ENCODE measurements at regions not wholly inside any gene's neighbourhood (a gene's known extent, or its start where the extent isn't known, plus 50 kb on each side); places are given as distances from the start of the nearest gene placed in this dataset.

DNA sequence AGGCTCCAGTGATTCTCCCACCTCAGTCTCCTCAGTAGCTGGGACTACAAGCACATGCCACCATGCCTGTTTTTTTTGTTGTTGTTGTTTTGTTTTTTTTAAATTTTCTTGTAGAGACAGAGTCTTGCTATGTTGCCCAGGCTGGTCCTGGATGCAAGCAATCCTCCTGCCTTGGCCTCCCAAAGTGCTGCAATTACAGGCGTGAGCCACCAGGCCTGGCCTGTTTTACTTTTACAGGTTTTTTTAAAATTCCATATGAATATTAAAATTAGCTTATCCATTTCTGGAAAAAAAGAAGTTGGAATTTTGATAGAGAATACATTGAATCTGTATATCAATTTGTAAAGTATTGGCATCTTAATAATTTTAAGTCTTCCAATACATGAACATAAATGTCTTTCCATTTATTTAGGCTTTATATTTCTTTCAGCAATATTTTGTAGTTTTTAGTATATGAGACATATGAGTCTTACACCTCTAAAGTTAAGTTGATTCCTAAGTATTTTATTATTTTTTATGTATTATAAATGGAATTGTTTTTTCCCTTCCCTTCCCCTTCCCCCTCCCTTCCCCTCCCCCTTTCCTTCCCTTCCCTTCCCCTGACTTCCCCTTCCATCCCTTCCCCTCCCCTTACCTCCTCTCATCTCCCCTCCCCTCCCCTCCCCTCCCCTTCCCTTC lies 323.5 kb upstream of the SALL1 start:
- Histone ChIP-seq H3K4me2 (ENCODE audit: low read length) (no peak overlapping the region), H3K9me3 (ENCODE audit: control insufficient read depth in 1 of 2, insufficient read depth in 1 of 2, low read depth in 1 of 2, low read length in 2 of 2) (peaks cover 3 to 8% of the 10 kb centered on the region in 2 experiments; a peak in 2 of 4 replicates), H3K79me2 (ENCODE audit: insufficient read depth, low read length) (no peaks in the 10 kb centered on the region), H3K9me2 (ENCODE audit: insufficient read depth) (no peaks in the 10 kb centered on the region), H3K36me3 (ENCODE audit: control insufficient read depth in 1 of 2, insufficient read depth in 2 of 2, low read length in 2 of 2) (no peaks in the 10 kb centered on the region), H3K27ac (ENCODE audit: low read depth, low read length) (no peak overlapping the region), H3K27me3 (ENCODE audit: insufficient read depth, low read length) (no peaks in the 10 kb centered on the region), H3K9ac (ENCODE audit: low read length) (no peak overlapping the region), H2AFZ (ENCODE audit: low read depth, low read length, poor library complexity, severe bottlenecking) (no peak overlapping the region), H3K4me3 (replicated peaks in 1 of 2; ENCODE audit: low read depth in 1 of 2, low read length in 2 of 2) (no peak overlapping the region), H4K20me1 (ENCODE audit: insufficient read depth) (no peaks in the 10 kb centered on the region), H3K4me1 (ENCODE audit: control insufficient read depth in 1 of 2, insufficient read depth in 2 of 2, low read length in 2 of 2) (no peaks in the 10 kb centered on the region)
- ATAC-seq = no peak
- no TSS peak for BruUV-seq (replicated peaks)
- intact Hi-C loops (cut with micrococcal nuclease) = no loop called here
- POLR2A ChIA-PET = no interaction called here
- RAD21 ChIA-PET (ENCODE audit: low non-redundant PET in 1 of 2, low total read pairs in 2 of 2, uncharacterized antibody in 2 of 2, unreplicated experiment in 2 of 2) = no interaction called here
- CTCF ChIA-PET = no interaction called here
- DNase-seq (ENCODE audit: low read depth, low spot score) = no peak
- TF ChIP-seq SP1 (IDR thresholded peaks at IDR 0.05; ENCODE audit: low read depth) (no peak), SRF (IDR thresholded peaks at IDR 0.05; ENCODE audit: low read depth) (no peak), EZH2 (IDR thresholded peaks at IDR 0.05) (no peak), EZH2phosphoT487 (IDR thresholded peaks at IDR 0.05; ENCODE audit: borderline replicate concordance) (no peak), TCF7L2 (IDR thresholded peaks at IDR 0.05; ENCODE audit: borderline replicate concordance, extremely low read depth, insufficient read depth, insufficient read length) (no peak), EGR1 (IDR thresholded peaks at IDR 0.05; ENCODE audit: low read depth) (no peak), POLR2A (IDR thresholded peaks at IDR 0.05; ENCODE audit: borderline replicate concordance, extremely low read depth, insufficient read depth, insufficient read length) (no peak), ZNF274 (IDR thresholded peaks at IDR 0.05; ENCODE audit: low read depth, low read length) (no peak), SIN3A (IDR thresholded peaks at IDR 0.05; ENCODE audit: low read depth) (no peak), CEBPB (IDR thresholded peaks at IDR 0.05; ENCODE audit: low read depth) (no peak)
- TF ChIP-seq, protein P1, sequence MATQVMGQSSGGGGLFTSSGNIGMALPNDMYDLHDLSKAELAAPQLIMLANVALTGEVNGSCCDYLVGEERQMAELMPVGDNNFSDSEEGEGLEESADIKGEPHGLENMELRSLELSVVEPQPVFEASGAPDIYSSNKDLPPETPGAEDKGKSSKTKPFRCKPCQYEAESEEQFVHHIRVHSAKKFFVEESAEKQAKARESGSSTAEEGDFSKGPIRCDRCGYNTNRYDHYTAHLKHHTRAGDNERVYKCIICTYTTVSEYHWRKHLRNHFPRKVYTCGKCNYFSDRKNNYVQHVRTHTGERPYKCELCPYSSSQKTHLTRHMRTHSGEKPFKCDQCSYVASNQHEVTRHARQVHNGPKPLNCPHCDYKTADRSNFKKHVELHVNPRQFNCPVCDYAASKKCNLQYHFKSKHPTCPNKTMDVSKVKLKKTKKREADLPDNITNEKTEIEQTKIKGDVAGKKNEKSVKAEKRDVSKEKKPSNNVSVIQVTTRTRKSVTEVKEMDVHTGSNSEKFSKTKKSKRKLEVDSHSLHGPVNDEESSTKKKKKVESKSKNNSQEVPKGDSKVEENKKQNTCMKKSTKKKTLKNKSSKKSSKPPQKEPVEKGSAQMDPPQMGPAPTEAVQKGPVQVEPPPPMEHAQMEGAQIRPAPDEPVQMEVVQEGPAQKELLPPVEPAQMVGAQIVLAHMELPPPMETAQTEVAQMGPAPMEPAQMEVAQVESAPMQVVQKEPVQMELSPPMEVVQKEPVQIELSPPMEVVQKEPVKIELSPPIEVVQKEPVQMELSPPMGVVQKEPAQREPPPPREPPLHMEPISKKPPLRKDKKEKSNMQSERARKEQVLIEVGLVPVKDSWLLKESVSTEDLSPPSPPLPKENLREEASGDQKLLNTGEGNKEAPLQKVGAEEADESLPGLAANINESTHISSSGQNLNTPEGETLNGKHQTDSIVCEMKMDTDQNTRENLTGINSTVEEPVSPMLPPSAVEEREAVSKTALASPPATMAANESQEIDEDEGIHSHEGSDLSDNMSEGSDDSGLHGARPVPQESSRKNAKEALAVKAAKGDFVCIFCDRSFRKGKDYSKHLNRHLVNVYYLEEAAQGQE (IDR thresholded peaks at IDR 0.05; ENCODE audit: low read depth) = no peak
- TF ChIP-seq, protein P2, sequence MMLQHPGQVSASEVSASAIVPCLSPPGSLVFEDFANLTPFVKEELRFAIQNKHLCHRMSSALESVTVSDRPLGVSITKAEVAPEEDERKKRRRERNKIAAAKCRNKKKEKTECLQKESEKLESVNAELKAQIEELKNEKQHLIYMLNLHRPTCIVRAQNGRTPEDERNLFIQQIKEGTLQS (IDR thresholded peaks at IDR 0.05) = no peak
- TF ChIP-seq, protein P3, sequence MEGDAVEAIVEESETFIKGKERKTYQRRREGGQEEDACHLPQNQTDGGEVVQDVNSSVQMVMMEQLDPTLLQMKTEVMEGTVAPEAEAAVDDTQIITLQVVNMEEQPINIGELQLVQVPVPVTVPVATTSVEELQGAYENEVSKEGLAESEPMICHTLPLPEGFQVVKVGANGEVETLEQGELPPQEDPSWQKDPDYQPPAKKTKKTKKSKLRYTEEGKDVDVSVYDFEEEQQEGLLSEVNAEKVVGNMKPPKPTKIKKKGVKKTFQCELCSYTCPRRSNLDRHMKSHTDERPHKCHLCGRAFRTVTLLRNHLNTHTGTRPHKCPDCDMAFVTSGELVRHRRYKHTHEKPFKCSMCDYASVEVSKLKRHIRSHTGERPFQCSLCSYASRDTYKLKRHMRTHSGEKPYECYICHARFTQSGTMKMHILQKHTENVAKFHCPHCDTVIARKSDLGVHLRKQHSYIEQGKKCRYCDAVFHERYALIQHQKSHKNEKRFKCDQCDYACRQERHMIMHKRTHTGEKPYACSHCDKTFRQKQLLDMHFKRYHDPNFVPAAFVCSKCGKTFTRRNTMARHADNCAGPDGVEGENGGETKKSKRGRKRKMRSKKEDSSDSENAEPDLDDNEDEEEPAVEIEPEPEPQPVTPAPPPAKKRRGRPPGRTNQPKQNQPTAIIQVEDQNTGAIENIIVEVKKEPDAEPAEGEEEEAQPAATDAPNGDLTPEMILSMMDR (IDR thresholded peaks at IDR 0.05 in 2 of 3, conservative IDR thresholded peaks at IDR 0.05 in 1 of 3; ENCODE audit: borderline replicate concordance in 1 of 3, insufficient read depth in 1 of 3, low read depth in 2 of 3, low read length in 2 of 3) = no peak
- TF ChIP-seq, protein P4, sequence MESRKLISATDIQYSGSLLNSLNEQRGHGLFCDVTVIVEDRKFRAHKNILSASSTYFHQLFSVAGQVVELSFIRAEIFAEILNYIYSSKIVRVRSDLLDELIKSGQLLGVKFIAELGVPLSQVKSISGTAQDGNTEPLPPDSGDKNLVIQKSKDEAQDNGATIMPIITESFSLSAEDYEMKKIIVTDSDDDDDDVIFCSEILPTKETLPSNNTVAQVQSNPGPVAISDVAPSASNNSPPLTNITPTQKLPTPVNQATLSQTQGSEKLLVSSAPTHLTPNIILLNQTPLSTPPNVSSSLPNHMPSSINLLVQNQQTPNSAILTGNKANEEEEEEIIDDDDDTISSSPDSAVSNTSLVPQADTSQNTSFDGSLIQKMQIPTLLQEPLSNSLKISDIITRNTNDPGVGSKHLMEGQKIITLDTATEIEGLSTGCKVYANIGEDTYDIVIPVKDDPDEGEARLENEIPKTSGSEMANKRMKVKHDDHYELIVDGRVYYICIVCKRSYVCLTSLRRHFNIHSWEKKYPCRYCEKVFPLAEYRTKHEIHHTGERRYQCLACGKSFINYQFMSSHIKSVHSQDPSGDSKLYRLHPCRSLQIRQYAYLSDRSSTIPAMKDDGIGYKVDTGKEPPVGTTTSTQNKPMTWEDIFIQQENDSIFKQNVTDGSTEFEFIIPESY (IDR thresholded peaks at IDR 0.05; ENCODE audit: extremely low read depth, insufficient replicate concordance, low read length) = no peak
